Middle frontal gyrus (tissue), 1 donor: ENCODE measurements at regions not wholly inside any gene's neighbourhood (a gene's known extent, or its start where the extent isn't known, plus 50 kb on each side); places are given as distances from the start of the nearest gene placed in this dataset.
"Not testable (repeated sequence)": the region's sequence is repeated elsewhere in the genome, so short reads cannot be mapped to it uniquely, and the experiment has no call there.

Experiments
- DNase-seq: peaks from one replicate; pipeline ENCODE4 v3.0.0-alpha.2; 2015; ENCODE audit warnings: low spot score; ENCODE audit errors: extremely low spot score

DNA sequence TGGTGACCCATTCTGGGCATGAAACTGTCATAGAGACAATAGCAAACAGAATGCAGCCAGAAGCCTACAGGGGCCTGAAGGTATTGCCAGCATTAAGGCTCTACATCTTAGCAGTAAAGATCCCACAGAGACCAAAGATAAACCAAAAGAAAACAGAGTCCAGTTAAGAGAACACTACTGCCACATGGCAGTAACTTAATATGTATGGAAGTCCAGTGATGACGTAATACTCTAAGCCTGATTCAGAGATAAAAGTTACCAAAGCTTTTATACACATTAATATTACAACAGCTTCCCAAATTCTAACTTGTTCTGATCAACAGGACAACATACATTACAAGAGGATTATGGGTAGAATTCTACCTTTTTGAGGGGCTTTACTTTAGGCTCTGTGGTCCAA is 371.5 kb downstream of the PRELID2 start:
- DNase-seq: no peak

DNA sequence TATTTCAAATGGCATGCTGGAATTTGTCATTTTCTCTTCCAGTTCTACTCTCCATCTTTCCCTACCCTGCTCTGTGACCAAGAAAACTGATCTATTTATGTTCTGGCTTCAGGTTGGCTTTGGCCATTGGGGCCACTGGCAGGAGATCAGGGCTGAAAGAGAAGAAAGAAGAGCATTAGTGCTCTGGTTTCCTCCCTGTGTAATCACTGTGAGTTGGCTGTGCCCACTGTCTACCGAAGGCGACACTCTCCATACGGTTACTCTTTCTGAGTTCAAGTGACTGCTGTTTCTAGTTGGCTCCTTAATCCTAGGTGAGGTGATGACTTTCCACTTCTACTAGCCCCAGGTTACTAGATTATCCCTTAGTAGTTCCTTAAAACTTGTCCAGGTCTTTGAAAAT is 372.6 kb downstream of the PRELID2 start:
- no peak for DNase-seq

- no peak for DNase-seq
These were observed 384.8 kb downstream of the PRELID2 start for GRCh38 chr5:145450286-145450885.

GRCh38 chr5:145449794-145450193 is 385.3 kb downstream of the PRELID2 start:
- DNase-seq: peak; percentile 14

DNA sequence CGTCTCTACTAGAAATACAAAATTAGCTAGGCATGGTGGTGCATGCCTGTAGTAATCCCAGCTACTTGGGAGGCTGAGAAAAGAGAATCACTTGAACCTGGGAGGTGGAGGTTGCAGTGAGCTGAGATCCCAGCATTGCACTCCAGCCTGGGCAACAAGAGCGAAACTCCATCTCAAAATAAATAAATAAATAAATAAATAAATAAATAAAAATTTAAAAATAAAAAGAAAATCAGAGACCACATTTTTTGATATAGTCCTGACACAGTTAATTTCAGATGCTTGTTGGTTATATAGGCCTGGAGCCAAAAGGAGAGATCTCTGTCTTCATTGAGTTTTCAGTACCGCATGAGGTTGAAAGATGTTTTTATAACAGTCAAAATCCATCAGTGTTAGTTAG is 388.3 kb downstream of the PRELID2 start:
- not testable (repeated sequence) for DNase-seq

GRCh38 chr5:145446412-145446811 is 388.7 kb downstream of the PRELID2 start:
- no peak for DNase-seq

GRCh38 chr5:145445027-145445426 is 390.1 kb downstream of the PRELID2 start:
- no peak for DNase-seq

- DNase-seq: no peak
These were observed 391.2 kb downstream of the PRELID2 start for GRCh38 chr5:145443964-145444363.

DNA sequence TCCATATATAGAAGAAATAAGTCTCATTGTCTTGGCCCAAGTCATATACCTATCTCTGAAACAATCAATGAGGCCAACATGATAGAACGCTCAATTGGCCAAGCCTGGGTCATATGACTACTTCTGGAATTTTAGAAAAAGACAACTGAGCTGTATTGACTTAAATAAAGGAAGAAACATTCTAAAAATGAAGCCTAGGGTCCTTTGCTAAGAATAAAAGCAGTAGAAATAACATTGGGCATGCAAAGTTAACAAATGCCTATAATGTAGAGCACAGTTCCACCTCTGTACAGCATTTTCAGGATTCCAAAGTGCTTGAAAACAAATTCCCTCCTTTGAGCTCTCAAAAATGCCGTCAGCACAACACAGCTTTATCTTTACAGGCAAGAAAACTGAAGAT is 391.8 kb downstream of the PRELID2 start:
- DNase-seq: no peak

DNA sequence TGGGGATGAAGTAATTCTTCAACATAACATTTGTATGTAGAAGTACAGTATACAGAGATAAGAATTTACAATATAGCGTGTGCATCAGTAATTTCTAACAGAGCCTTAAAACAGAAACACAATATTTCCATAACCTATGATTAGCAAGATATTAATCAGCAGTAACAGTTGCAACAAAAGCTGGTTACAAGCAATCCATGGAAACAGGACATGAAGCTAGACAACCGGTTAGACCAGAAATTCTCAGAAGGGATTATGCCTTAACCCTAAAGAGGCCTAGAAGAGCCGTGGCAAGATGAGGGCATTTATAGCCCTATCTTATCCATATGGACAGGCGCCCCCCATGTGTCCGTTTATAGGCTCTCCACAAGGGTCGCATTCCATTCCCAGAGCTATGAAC is 392.5 kb downstream of the PRELID2 start:
- not testable (repeated sequence) for DNase-seq

DNA sequence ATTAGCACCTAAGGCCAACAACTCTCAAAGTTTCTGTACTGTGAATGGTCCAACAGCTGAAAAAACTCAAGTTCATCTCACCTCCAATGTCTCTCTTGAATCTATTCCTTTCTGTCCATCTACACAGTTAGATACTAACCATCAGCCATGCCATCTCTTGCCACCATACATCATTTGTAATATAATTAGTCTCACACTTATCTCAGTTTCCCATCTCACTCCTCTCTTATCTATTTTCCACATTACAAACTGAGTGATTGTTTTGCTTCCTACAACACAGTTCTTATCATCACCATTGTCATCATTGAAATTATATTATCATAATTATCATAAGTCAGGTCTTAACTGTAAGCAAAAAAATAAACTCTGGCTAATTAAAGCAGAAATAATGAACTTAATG is 393.9 kb downstream of the PRELID2 start:
- DNase-seq: no peak

DNA sequence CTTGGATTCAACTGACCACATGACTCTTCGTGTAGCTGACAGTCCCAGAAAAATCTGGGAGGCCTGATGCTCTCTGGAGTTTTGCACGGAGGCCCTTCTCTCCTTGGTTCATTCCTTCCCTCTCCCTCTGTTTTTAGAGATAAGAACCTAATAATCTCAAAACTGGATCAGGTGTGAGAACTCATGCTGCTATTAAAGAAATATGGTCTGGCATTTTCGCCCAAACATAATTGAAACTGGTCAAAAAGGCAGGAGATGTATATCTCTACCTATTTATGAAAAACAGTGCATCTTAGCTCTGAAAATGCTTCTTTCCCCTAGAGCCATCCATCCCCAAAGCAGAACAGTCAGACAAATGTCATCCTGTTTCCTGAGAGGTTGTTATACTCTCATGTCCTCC is 397.5 kb downstream of the PRELID2 start:
- DNase-seq: no peak

GRCh38 chr5:145433077-145433476 is 402.1 kb downstream of the PRELID2 start:
- no peak for DNase-seq

- no peak for DNase-seq
These were observed 406.0 kb downstream of the PRELID2 start for GRCh38 chr5:145429170-145429569.

- DNase-seq: no peak
These were observed 427.1 kb downstream of the PRELID2 start for GRCh38 chr5:145408048-145408341.

- DNase-seq: no peak
These were observed 427.7 kb downstream of the PRELID2 start for GRCh38 chr5:145407300-145408047.

GRCh38 chr5:145403992-145404391 is 431.1 kb downstream of the PRELID2 start:
- DNase-seq: no peak

- no peak for DNase-seq
These were observed 438.3 kb downstream of the PRELID2 start for GRCh38 chr5:145396888-145397287.

DNA sequence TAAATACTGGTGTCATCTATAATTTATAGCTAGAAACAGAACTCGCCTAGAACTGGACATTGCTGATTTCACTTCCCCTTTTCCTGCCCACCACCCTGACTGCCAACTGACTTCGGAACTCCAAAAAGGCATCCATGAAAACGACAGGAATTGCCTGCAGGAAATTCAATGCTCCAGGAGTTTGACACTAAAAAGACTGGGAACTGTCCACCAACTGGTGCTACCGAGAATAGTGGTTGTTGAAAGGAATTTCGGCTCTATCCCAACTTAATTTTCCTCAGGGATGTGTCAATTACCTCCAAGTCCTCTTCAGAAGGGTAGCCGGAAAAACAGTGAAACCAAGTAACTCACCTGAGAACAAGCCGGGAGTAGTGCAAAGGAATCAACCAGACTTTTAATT is 440.0 kb downstream of the PRELID2 start:
- not testable (repeated sequence) for DNase-seq

GRCh38 chr5:145393426-145393825 is 441.7 kb downstream of the PRELID2 start:
- DNase-seq: no peak

GRCh38 chr5:145389047-145389446 is 446.1 kb downstream of the PRELID2 start:
- no peak for DNase-seq

DNA sequence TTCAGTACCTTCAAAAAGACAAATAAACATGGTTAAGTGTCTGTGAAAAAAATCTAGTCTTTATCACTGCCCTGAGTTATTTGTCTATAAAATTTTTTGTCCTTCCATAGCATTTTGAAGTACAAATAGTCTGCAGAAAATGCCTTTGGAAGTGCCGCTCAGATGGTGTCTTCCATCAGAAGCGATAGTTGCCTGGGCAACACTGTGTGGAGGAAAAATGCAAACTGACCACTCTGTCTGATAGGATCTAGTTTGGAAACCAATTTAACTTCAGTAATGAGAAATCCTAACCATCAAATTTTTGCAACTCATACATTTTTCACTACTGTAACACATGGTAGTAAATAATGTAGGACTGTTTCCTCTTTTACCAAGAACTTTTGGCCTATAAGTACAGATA is 449.9 kb downstream of the PRELID2 start:
- DNase-seq: no peak

DNA sequence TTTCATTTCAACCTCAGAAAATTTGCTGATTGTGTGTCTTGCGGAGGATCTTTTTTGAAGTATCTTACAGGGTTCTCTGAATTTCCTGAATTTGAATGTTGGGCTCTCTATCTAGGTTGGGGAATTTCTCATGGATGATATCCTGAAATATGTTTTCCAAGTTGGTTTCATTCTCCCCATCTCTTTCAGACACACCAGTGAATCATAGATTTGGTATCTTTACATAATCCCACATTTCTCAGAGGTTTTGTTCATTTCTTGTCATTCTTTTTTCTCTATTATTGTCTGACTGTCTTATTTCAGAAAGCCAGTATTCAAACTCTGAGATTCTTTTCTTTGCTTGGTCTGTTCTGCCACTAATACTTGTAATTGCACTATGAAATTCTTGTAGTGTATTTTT is 456.9 kb downstream of the PRELID2 start:
- no peak for DNase-seq
